Activated CD8-positive, alpha-beta memory T cell treated with anti-CD3 and anti-CD28 coated beads, Interleukin-2, amount 10 ng/mL, durations not matched to agents 7 days and 5 days (primary cell): ENCODE measurements at regions not wholly inside any gene's neighbourhood (a gene's known extent, or its start where the extent isn't known, plus 50 kb on each side); places are given as distances from the start of the nearest gene placed in this dataset.

Experiments used
- ATAC-seq: fragments of 150-1000 bp; cut with Tn5 transposase; one replicate; pipeline ENCODE4 v1.10.0; 2021; ENCODE audit warnings: moderate library complexity
- CTCF ChIA-PET: fragments of 350-600 bp; sonication (Branson Sonifier 250); formaldehyde crosslinking; loops from one replicate; lab custom pipeline; 2021; ENCODE audit warnings: antibody characterized with exemption; lab: Charles Lee
- DNase-seq: peaks from one replicate; pipeline ENCODE4 v3.0.0-alpha.2; 2020
- H3K27ac Mint-ChIP-seq: one replicate; pipeline ENCODE4 v1.8.0; 2021; ENCODE audit warnings: mild to moderate bottlenecking, mixed read lengths
- H3K27me3 Mint-ChIP-seq: one replicate; pipeline ENCODE4 v1.8.0; 2021; ENCODE audit warnings: mixed read lengths
- H3K36me3 Mint-ChIP-seq: one replicate; pipeline ENCODE4 v1.8.0; 2021; ENCODE audit warnings: mild to moderate bottlenecking, mixed read lengths
- H3K4me1 Mint-ChIP-seq: one replicate; pipeline ENCODE4 v1.8.0; 2021; ENCODE audit warnings: mixed read lengths
- H3K4me3 Mint-ChIP-seq: one replicate; pipeline ENCODE4 v1.8.0; 2021; ENCODE audit warnings: mild to moderate bottlenecking, moderate library complexity, mixed read lengths
- H3K9me3 Mint-ChIP-seq: one replicate; pipeline ENCODE4 v1.8.0; 2022; ENCODE audit warnings: low read depth, mixed read lengths

DNA sequence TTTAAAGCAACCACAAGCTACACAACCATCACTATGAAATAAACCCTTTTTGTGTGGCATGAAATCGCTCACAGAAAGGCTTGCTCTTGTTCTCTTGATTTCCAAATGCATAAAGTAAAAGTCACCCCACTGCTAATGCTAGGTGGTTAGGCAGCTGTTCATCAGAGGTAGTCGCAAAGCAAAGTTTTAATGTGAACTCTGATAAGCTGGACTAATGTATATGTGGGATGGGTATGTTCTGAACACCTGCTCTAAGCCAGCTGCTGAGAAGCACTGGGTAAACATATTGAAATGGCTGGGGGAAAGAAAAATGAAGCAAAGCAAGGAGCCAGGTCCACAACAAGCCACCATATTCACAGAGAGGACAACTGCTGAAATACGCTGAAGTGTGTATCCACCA is 142.3 kb downstream of the KLF12 start:
- H3K27ac Mint-ChIP-seq, result no peak overlapping the region
- no peak for ATAC-seq
- no peak for DNase-seq
- CTCF ChIA-PET, result no interaction called here
- H3K4me1 Mint-ChIP-seq, result peaks cover 10% of the 10 kb centered on the region
- no peak overlapping the region for H3K4me3 Mint-ChIP-seq
- H3K27me3 Mint-ChIP-seq, result no peaks in the 10 kb centered on the region
- peaks cover 18% of the 10 kb centered on the region for H3K36me3 Mint-ChIP-seq
- H3K9me3 Mint-ChIP-seq, result no peaks in the 10 kb centered on the region

- H3K27me3 Mint-ChIP-seq, result no peaks in the 10 kb centered on the region
- no peak overlapping the region for H3K27ac Mint-ChIP-seq
- H3K36me3 Mint-ChIP-seq, result peaks cover 18% of the 10 kb centered on the region
- ATAC-seq, result no peak
- no peak overlapping the region for H3K4me3 Mint-ChIP-seq
- DNase-seq, result no peak
- CTCF ChIA-PET, result no interaction called here
- peaks cover 13% of the 10 kb centered on the region for H3K4me1 Mint-ChIP-seq
- no peaks in the 10 kb centered on the region for H3K9me3 Mint-ChIP-seq
Measured at GRCh38 chr13:73991384-73991783, 142.8 kb downstream of the KLF12 start.

- Mint-ChIP-seq H3K27me3 (no peaks in the 10 kb centered on the region), H3K4me1 (peaks cover 29% of the 10 kb centered on the region), H3K9me3 (no peaks in the 10 kb centered on the region), H3K36me3 (peaks cover 14% of the 10 kb centered on the region), H3K4me3 (no peak overlapping the region), H3K27ac (no peak overlapping the region)
- ATAC-seq (no peak), DNase-seq (no peak)
- CTCF ChIA-PET, result no interaction called here
Measured at GRCh38 chr13:73989244-73989843, 144.9 kb downstream of the KLF12 start.

DNA sequence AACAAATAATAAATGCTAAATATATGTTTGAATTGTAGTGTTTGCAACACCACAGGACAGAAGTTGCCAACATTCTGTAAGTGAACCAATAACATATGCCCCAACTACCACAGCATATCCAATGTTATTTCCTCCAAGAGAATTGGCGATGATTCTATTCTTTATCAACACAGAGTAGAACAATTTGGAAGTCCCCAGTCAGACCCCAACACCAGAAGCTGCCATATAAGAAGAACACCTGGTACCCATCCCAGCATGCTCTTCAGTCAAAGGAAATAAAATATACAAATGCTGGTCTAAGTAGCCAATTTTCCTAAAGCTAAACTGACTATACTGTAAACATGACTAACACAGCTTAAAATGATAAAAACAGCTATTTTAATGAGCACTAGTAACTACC is 145.7 kb downstream of the KLF12 start:
- Mint-ChIP-seq H3K27ac (no peak overlapping the region), H3K4me3 (no peak overlapping the region), H3K4me1 (peaks cover 29% of the 10 kb centered on the region)

GRCh38 chr13:73987618-73988017 is 146.6 kb downstream of the KLF12 start:
- Mint-ChIP-seq H3K4me3 (no peak overlapping the region), H3K27ac (no peak overlapping the region), H3K9me3 (no peaks in the 10 kb centered on the region), H3K4me1 (peaks cover 29% of the 10 kb centered on the region), H3K36me3 (peaks cover 9% of the 10 kb centered on the region), H3K27me3 (no peaks in the 10 kb centered on the region)
- ATAC-seq (no peak), DNase-seq (no peak)
- CTCF ChIA-PET, result no interaction called here

More for the DNA sequence above, 145.7 kb downstream of the KLF12 start:
- ATAC-seq, result no peak
- no peaks in the 10 kb centered on the region for H3K27me3 Mint-ChIP-seq
- H3K9me3 Mint-ChIP-seq, result no peaks in the 10 kb centered on the region
- no peak for DNase-seq
- CTCF ChIA-PET, result no interaction called here
- peaks cover 10% of the 10 kb centered on the region for H3K36me3 Mint-ChIP-seq

- H3K36me3 Mint-ChIP-seq, result peaks cover 2% of the 10 kb centered on the region
- CTCF ChIA-PET, result interaction anchor here (1.9 kb wide), 1 partner anchor 301 kb away, joined by 9 read pairs; no protein-coding TSS in a partner anchor
- H3K4me1 Mint-ChIP-seq, result peaks cover 29% of the 10 kb centered on the region
- no peak for DNase-seq
- ATAC-seq, result peak; percentile 56
- no peaks in the 10 kb centered on the region for H3K9me3 Mint-ChIP-seq
- H3K4me3 Mint-ChIP-seq, result peak overlapping the region; percentile 41
- no peaks in the 10 kb centered on the region for H3K27me3 Mint-ChIP-seq
- peak overlapping the region; percentile 49 for H3K27ac Mint-ChIP-seq
Measured at GRCh38 chr13:73985783-73986182, 148.4 kb downstream of the KLF12 start.

GRCh38 chr13:73984949-73985691 is 149.1 kb downstream of the KLF12 start:
- ATAC-seq, result peak; percentile 74
- H3K36me3 Mint-ChIP-seq, result peaks cover 2% of the 10 kb centered on the region
- CTCF ChIA-PET, result interaction anchor here (1.9 kb wide), 1 partner anchor 302 kb away, joined by 9 read pairs; no protein-coding TSS in a partner anchor
- H3K4me1 Mint-ChIP-seq, result peaks cover 28% of the 10 kb centered on the region
- peak; percentile 66 for DNase-seq
- no peaks in the 10 kb centered on the region for H3K9me3 Mint-ChIP-seq
- no peaks in the 10 kb centered on the region for H3K27me3 Mint-ChIP-seq
- H3K4me3 Mint-ChIP-seq, result peak overlapping the region; percentile 41
- peak overlapping the region; percentile 49 for H3K27ac Mint-ChIP-seq

GRCh38 chr13:73984201-73984600 is 150.0 kb downstream of the KLF12 start:
- Mint-ChIP-seq H3K27me3 (no peaks in the 10 kb centered on the region), H3K4me3 (no peak overlapping the region), H3K27ac (no peak overlapping the region), H3K36me3 (peaks cover 2% of the 10 kb centered on the region), H3K4me1 (peaks cover 27% of the 10 kb centered on the region), H3K9me3 (no peaks in the 10 kb centered on the region)
- DNase-seq, result no peak
- no peak for ATAC-seq
- CTCF ChIA-PET, result interaction anchor here (1.9 kb wide), 1 partner anchor 303 kb away, joined by 9 read pairs; no protein-coding TSS in a partner anchor

GRCh38 chr13:73983109-73983508 is 151.1 kb downstream of the KLF12 start:
- H3K9me3 Mint-ChIP-seq, result no peaks in the 10 kb centered on the region
- H3K27ac Mint-ChIP-seq, result no peak overlapping the region
- H3K4me3 Mint-ChIP-seq, result no peak overlapping the region
- DNase-seq (no peak), ATAC-seq (no peak)
- peaks cover 8% of the 10 kb centered on the region for H3K36me3 Mint-ChIP-seq
- CTCF ChIA-PET, result no interaction called here
- H3K4me1 Mint-ChIP-seq, result peaks cover 25% of the 10 kb centered on the region
- no peaks in the 10 kb centered on the region for H3K27me3 Mint-ChIP-seq

GRCh38 chr13:73981595-73981994 is 152.6 kb downstream of the KLF12 start:
- Mint-ChIP-seq H3K36me3 (peaks cover 16% of the 10 kb centered on the region), H3K27ac (no peak overlapping the region), H3K9me3 (no peaks in the 10 kb centered on the region), H3K4me1 (peaks cover 18% of the 10 kb centered on the region), H3K27me3 (no peaks in the 10 kb centered on the region), H3K4me3 (no peak overlapping the region)
- no peak for ATAC-seq
- DNase-seq, result no peak
- CTCF ChIA-PET, result no interaction called here

DNA sequence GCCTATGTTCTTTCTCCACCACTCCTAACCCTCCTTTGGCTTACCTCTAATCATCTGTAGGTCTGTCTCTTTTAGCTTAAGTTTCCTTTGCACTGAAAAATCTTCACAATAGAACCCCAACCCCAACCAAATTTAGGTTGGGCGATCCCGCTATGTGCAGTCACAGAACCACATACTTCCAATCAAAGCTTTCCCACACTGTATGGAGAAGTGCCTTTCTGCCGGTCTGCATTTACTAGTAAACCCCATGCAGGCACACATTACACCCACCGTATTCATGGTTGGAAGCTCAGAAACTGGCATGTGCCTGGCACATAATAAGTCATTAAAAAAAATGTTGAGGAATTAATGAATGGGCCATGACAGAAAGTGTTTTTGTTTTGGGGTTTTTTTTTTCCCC is 158.4 kb downstream of the KLF12 start:
- Mint-ChIP-seq H3K36me3 (peaks cover 22% of the 10 kb centered on the region), H3K4me3 (no peak overlapping the region), H3K27ac (no peak overlapping the region), H3K4me1 (peaks cover 14% of the 10 kb centered on the region), H3K27me3 (no peaks in the 10 kb centered on the region), H3K9me3 (no peaks in the 10 kb centered on the region)
- DNase-seq (no peak), ATAC-seq (no peak)
- CTCF ChIA-PET, result no interaction called here

DNA sequence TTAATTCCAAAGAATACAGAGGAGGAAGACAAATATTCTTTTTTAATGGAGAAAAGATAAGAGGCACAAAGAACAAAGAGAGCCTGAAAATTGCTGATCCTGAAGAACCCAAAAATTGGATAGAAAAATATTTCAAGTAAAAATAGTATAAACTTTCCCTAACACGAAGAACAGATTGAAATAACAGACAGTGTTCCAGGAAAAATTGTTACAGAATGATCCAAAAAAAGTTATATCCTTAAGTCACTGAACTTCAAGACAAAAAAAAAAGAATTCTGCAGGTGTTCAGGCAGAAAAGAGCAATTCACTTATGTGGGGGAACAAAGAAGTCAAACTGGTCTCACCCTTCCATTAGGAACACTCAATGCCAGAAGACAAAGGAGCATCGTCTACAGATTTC is 160.2 kb downstream of the KLF12 start:
- H3K9me3 Mint-ChIP-seq, result no peaks in the 10 kb centered on the region

DNA sequence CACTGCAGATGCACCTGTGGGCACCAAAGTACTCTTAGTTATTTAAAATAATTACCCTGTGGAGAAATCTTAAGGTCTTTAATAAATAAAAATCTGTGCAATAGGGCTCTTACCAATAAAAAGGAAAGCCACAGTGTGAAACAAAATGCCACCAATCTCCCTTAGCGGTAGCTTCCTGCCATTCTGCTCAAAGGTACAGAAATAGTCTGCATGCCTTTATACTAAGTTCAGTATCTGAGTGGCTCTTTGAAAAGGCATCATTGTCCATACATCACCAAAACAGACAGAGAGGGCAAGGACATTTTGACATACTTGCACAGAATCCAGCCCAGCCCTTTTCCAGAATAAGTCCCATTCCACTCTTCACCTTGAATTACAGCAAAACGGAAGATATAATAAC is 161.0 kb downstream of the KLF12 start:
- H3K27ac Mint-ChIP-seq, result no peak overlapping the region
- CTCF ChIA-PET, result no interaction called here
- H3K9me3 Mint-ChIP-seq, result no peaks in the 10 kb centered on the region
- peaks cover 14% of the 10 kb centered on the region for H3K4me1 Mint-ChIP-seq
- H3K4me3 Mint-ChIP-seq, result no peak overlapping the region
- ATAC-seq (no peak), DNase-seq (no peak)
- no peaks in the 10 kb centered on the region for H3K27me3 Mint-ChIP-seq
- H3K36me3 Mint-ChIP-seq, result peaks cover 19% of the 10 kb centered on the region

More for the DNA sequence above, 160.2 kb downstream of the KLF12 start:
- Mint-ChIP-seq H3K4me1 (peaks cover 14% of the 10 kb centered on the region), H3K36me3 (peaks cover 24% of the 10 kb centered on the region), H3K27ac (no peak overlapping the region), H3K4me3 (no peak overlapping the region), H3K27me3 (no peaks in the 10 kb centered on the region)
- no peak for DNase-seq
- CTCF ChIA-PET, result no interaction called here
- no peak for ATAC-seq

GRCh38 chr13:73972545-73972944 is 161.7 kb downstream of the KLF12 start:
- ATAC-seq, result no peak
- peaks cover 14% of the 10 kb centered on the region for H3K4me1 Mint-ChIP-seq
- no peak for DNase-seq
- no peaks in the 10 kb centered on the region for H3K9me3 Mint-ChIP-seq
- H3K4me3 Mint-ChIP-seq, result no peak overlapping the region
- CTCF ChIA-PET, result no interaction called here
- no peak overlapping the region for H3K27ac Mint-ChIP-seq
- H3K36me3 Mint-ChIP-seq, result peaks cover 13% of the 10 kb centered on the region
- H3K27me3 Mint-ChIP-seq, result no peaks in the 10 kb centered on the region
